Mucosa of rectum (tissue), 2 donors: ENCODE measurements at regions not wholly inside any gene's neighbourhood (a gene's known extent, or its start where the extent isn't known, plus 50 kb on each side); places are given as distances from the start of the nearest gene placed in this dataset.

Experiments used
- H3K27ac ChIP-seq, 2 donors: one replicate each; pipeline ENCODE4 v1.7.0; 2013; ENCODE audit warnings: inconsistent platforms in 2 of 2, low read depth in 2 of 2, low read length in 2 of 2
- H3K27me3 ChIP-seq, 2 donors: one replicate each; pipeline ENCODE4 v1.7.0; 2013; ENCODE audit warnings: low read length in 2 of 2; ENCODE audit not compliant: control insufficient read depth in 2 of 2, insufficient read depth in 2 of 2
- H3K36me3 ChIP-seq, 2 donors: one replicate each; pipeline ENCODE4 v1.7.0; 2013; ENCODE audit warnings: low read length in 2 of 2; ENCODE audit not compliant: control insufficient read depth in 2 of 2, insufficient read depth in 2 of 2
- H3K4me1 ChIP-seq, 2 donors: one replicate each; pipeline ENCODE4 v1.7.0; 2013; ENCODE audit warnings: low read length in 2 of 2, mild to moderate bottlenecking in 1 of 2; ENCODE audit not compliant: control insufficient read depth in 2 of 2, insufficient read depth in 2 of 2
- H3K4me3 ChIP-seq, 2 donors: one replicate each; pipeline ENCODE4 v1.7.0; 2013; ENCODE audit warnings: low read length in 2 of 2
- H3K9ac ChIP-seq, 2 donors: one replicate each; pipeline ENCODE4 v1.7.0; 2013; ENCODE audit warnings: low read length in 2 of 2, low read depth in 1 of 2, mild to moderate bottlenecking in 1 of 2
- H3K9me3 ChIP-seq, 2 donors: one replicate each; pipeline ENCODE4 v1.7.0; 2013; ENCODE audit warnings: low read length in 2 of 2; ENCODE audit not compliant: control insufficient read depth in 2 of 2
- donor health status: healthy.
- donor health status: Normal muscosa, but diverticular disease.

- Histone ChIP-seq H3K9ac (no peak overlapping the region), H3K4me3 (no peak overlapping the region), H3K36me3 (no peaks in the 10 kb centered on the region), H3K4me1 (no peaks in the 10 kb centered on the region), H3K9me3 (no peaks in the 10 kb centered on the region), H3K27me3 (no peaks in the 10 kb centered on the region), H3K27ac (no peak overlapping the region)
Measured at GRCh38 chr5:156006026-156006647, 320.8 kb upstream of the SGCD start.

GRCh38 chr5:156008844-156009243 lies 318.1 kb upstream of the SGCD start:
- Histone ChIP-seq H3K36me3 (no peaks in the 10 kb centered on the region), H3K9me3 (no peaks in the 10 kb centered on the region), H3K27me3 (no peaks in the 10 kb centered on the region), H3K4me3 (no peak overlapping the region), H3K27ac (no peak overlapping the region), H3K4me1 (no peaks in the 10 kb centered on the region), H3K9ac (no peak overlapping the region)

GRCh38 chr5:156009583-156009982 lies 317.4 kb upstream of the SGCD start:
- Histone ChIP-seq H3K4me3 (no peak overlapping the region), H3K36me3 (no peaks in the 10 kb centered on the region), H3K27ac (no peak overlapping the region), H3K27me3 (no peaks in the 10 kb centered on the region), H3K4me1 (no peaks in the 10 kb centered on the region), H3K9ac (no peak overlapping the region), H3K9me3 (no peaks in the 10 kb centered on the region)

- Histone ChIP-seq H3K4me3 (no peak overlapping the region), H3K9me3 (no peaks in the 10 kb centered on the region), H3K9ac (no peak overlapping the region), H3K27me3 (no peaks in the 10 kb centered on the region), H3K4me1 (no peaks in the 10 kb centered on the region), H3K36me3 (no peaks in the 10 kb centered on the region), H3K27ac (no peak overlapping the region)
Measured at GRCh38 chr5:156015137-156015536, 311.8 kb upstream of the SGCD start.

- no peaks in the 10 kb centered on the region for H3K36me3 ChIP-seq
- peaks cover 2 to 4% of the 10 kb centered on the region in 2 donors for H3K4me1 ChIP-seq
Measured at GRCh38 chr5:156019130-156019529, 307.8 kb upstream of the SGCD start.

DNA sequence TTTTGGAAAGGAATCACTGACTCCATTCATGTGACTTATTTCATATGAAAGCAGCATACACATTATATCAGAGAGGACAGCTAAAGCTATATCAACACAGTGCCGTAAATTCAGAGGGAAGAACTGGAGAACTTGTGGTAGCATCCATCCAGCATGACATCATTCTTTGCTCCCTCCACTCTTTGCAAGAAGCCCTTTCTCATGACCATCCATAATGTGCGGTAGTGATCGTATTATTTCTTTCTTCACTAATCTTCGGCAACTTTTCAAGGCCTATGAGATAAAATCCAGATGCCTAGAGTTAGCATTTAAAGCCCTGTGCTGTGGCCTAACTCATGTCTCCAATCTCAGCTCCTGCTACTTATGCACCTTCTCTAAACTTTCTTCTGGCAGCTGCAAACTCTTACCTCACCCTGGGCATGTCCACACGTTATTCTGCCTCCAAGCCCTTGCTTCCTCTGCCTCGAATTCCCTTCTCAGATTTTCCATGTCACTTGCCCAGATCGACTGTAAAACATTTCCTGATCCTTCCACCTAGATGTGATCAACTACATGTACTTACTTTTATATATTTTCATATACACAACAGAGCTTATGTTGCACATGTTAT lies 307.3 kb upstream of the SGCD start:
- H3K4me3 ChIP-seq, result no peak overlapping the region
- H3K27ac ChIP-seq, result no peak overlapping the region
- no peaks in the 10 kb centered on the region for H3K9me3 ChIP-seq
- no peaks in the 10 kb centered on the region for H3K27me3 ChIP-seq
- H3K9ac ChIP-seq, result no peak overlapping the region
- H3K36me3 ChIP-seq, result no peaks in the 10 kb centered on the region
- H3K4me1 ChIP-seq, result peaks cover 2 to 4% of the 10 kb centered on the region in 2 donors

More at GRCh38 chr5:156019130-156019529, 307.8 kb upstream of the SGCD start:
- Histone ChIP-seq H3K4me3 (no peak overlapping the region), H3K27ac (no peak overlapping the region), H3K27me3 (no peaks in the 10 kb centered on the region), H3K9ac (no peak overlapping the region), H3K9me3 (no peaks in the 10 kb centered on the region)

- Histone ChIP-seq H3K4me3 (no peak overlapping the region), H3K27me3 (no peaks in the 10 kb centered on the region), H3K4me1 (peaks cover 2 to 4% of the 10 kb centered on the region in 2 donors), H3K9ac (no peak overlapping the region), H3K9me3 (no peaks in the 10 kb centered on the region), H3K27ac (no peak overlapping the region), H3K36me3 (no peaks in the 10 kb centered on the region)
Measured at GRCh38 chr5:156020647-156021046, 306.3 kb upstream of the SGCD start.

DNA sequence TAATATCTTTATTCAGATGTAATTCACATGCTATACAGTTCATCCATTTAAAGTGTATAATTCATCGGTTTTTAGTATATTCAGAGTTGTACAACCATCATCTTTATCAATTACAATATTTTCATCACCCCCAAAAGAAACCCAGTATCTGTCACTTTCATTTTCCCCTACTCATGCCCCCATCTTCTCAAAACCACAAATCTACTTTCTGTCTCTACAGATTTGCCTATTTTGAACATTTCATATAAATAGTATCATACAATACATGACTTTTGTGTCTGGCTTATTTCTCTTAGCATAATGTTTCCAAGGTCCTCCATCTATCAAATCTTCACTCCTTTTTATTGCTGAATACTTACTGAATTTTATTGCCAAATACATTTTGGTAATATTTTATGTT lies 305.1 kb upstream of the SGCD start:
- Histone ChIP-seq H3K9ac (no peak overlapping the region), H3K36me3 (no peaks in the 10 kb centered on the region), H3K4me1 (peaks cover 2 to 4% of the 10 kb centered on the region in 2 donors), H3K27me3 (no peaks in the 10 kb centered on the region), H3K4me3 (no peak overlapping the region), H3K9me3 (no peaks in the 10 kb centered on the region), H3K27ac (no peak overlapping the region)

DNA sequence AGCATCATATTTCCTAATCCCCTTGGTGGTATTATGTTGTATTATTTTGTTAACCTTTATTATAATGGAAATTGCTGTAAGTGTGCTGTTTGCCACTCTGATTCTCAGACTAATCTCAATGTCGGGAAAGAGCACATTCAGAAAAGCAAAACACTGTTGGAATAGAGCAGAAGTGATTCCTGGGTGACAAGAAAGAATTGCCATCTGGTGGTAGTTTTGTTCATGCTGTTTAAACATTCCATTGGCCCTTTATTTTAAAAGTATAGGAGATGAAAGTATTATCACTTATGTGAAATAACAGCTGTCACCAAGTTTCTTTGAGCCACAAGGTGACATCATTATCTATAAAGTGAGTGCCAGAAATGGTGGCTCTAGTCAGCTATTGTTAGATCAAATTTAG lies 301.3 kb upstream of the SGCD start:
- Histone ChIP-seq H3K9ac (no peak overlapping the region), H3K9me3 (no peaks in the 10 kb centered on the region), H3K4me1 (peaks cover 2 to 4% of the 10 kb centered on the region in 2 donors), H3K36me3 (no peaks in the 10 kb centered on the region), H3K27me3 (no peaks in the 10 kb centered on the region), H3K27ac (no peak overlapping the region), H3K4me3 (no peak overlapping the region)

DNA sequence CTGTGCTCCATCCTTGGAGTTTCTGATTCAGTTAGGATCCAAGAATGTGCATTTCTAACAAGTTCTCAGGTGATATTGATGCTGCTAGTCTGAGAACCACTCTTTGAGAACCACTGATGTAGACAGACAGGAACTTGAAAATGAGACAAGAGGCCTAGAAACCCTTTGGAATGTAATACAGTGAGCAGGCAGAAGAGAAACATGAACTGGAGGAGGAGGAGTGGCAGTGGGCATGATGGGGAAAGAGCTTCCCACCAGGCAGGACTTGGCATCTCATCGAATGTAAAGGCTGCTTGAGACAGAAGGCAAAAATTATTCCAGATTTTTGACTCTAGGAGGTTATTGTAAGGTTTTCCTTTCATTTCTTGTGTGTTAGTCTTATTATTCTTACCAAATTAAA lies 295.8 kb upstream of the SGCD start:
- Histone ChIP-seq H3K9ac (no peak overlapping the region), H3K36me3 (no peaks in the 10 kb centered on the region), H3K27ac (no peak overlapping the region), H3K4me3 (no peak overlapping the region), H3K4me1 (no peaks in the 10 kb centered on the region), H3K9me3 (no peaks in the 10 kb centered on the region), H3K27me3 (no peaks in the 10 kb centered on the region)
